ENCODE measurements at regions not wholly inside any gene's neighbourhood (a gene's known extent, or its start where the extent isn't known, plus 50 kb on each side); places are given as distances from the start of the nearest gene placed in this dataset.

DNA sequence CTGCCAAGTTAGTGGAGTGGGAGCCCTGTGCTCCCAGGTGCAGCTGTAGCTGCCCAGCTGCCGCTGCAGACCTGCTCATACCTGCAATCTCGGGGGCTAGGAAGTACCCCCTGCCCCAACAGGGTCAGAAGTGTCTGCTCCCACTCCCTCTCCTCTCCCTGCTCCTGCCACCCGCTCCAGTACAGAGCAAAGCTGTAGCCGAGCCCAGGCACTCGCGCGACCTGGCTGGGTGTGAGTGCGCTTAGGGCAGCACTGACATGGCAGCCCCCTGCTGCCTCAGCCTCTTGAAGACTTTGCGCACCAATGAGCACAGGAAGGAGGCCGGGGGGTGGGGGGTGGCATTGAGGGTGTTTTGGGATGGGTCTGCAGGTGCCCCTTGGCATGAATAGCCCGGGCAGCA is 1951.4 kb downstream of the SUCLG1 start:
- TF ChIP-seq, protein P1, sequence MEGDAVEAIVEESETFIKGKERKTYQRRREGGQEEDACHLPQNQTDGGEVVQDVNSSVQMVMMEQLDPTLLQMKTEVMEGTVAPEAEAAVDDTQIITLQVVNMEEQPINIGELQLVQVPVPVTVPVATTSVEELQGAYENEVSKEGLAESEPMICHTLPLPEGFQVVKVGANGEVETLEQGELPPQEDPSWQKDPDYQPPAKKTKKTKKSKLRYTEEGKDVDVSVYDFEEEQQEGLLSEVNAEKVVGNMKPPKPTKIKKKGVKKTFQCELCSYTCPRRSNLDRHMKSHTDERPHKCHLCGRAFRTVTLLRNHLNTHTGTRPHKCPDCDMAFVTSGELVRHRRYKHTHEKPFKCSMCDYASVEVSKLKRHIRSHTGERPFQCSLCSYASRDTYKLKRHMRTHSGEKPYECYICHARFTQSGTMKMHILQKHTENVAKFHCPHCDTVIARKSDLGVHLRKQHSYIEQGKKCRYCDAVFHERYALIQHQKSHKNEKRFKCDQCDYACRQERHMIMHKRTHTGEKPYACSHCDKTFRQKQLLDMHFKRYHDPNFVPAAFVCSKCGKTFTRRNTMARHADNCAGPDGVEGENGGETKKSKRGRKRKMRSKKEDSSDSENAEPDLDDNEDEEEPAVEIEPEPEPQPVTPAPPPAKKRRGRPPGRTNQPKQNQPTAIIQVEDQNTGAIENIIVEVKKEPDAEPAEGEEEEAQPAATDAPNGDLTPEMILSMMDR (IDR thresholded peaks at IDR 0.05), result no peak
- no peak for TF ChIP-seq POLR2A (IDR thresholded peaks at IDR 0.05)

Data from testis (tissue), 2 donors.